ENCODE measurements at regions not wholly inside any gene's neighbourhood (a gene's known extent, or its start where the extent isn't known, plus 50 kb on each side); places are given as distances from the start of the nearest gene placed in this dataset.

DNA sequence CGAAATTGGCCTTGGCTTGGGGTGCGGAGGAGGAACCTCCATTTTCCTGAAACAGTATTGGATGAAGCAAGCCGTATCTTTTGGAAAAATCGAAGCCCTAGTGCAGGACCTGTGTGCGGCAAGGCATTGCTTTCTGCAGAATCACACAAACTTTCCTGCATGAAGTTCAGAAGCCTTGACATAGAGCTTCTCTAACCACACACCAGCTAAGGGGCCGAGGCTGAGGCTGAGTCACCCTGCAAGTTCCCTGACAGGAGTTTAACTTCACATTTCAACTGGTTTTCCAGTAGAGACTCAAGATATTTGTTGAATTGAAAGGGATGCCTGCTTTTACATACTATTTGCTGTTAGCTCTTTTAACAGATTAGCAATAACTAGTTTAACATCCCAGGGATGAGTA is 67.8 kb downstream of the TCF20 start:
- H3K27ac ChIP-seq (ENCODE audit: low read depth, low read length) = peak overlapping the region; percentile 42
- Mint-ChIP-seq H3K27ac (peak overlapping the region; percentile 79 to 94 (median 89)), H3K27me3 (no peaks in the 10 kb centered on the region), H3K4me1 (peaks cover 47 to 79% (median 61%) of the 10 kb centered on the region in 4 donors), H3K36me3 (peaks cover 29% of the 10 kb centered on the region in 2 donors), H3K4me3 (peak overlapping the region; percentile 63 to 88 (median 79)), H3K9me3 (no peaks in the 10 kb centered on the region)
- DNase-seq = peak; percentile 31 to 83 (median 45)
- peak overlapping the region in 1 of 2 donors; percentile 25 for H3K4me3 ChIP-seq (ENCODE audit: low read length in 2 of 2)
- peaks cover 4% of the 10 kb centered on the region for H3K36me3 ChIP-seq (ENCODE audit: insufficient read depth, low read length)
- CTCF ChIA-PET (ENCODE audit: partially characterized antibody) = interaction anchor here (0.9 to 2.1 kb wide), 8 partner anchors 9 to 167 kb away, joined by 3 to 7 read pairs (median 3); no protein-coding TSS in a partner anchor
- POLR2A ChIA-PET (ENCODE audit: partially characterized antibody) = interaction anchor here (0.7 to 2.3 kb wide), 12 partner anchors 10 to 412 kb away, joined by 3 to 15 read pairs (median 4); partner anchors contain the start of genes NDUFA6, POLDIP3 and SMDT1
- H3K27me3 ChIP-seq (ENCODE audit: insufficient read depth, low read length) = no peaks in the 10 kb centered on the region
- intact Hi-C loops (cut with micrococcal nuclease) = loop anchor here (1.0 to 2.0 kb wide), 2 partner anchors 22 to 66 kb away; no protein-coding TSS in a partner anchor
- peaks cover 60% of the 10 kb centered on the region for H3K4me1 ChIP-seq (ENCODE audit: insufficient read depth, low read length)
- no peaks in the 10 kb centered on the region for H3K9me3 ChIP-seq (ENCODE audit: control insufficient read depth in 1 of 2, low read length in 2 of 2)

DNA sequence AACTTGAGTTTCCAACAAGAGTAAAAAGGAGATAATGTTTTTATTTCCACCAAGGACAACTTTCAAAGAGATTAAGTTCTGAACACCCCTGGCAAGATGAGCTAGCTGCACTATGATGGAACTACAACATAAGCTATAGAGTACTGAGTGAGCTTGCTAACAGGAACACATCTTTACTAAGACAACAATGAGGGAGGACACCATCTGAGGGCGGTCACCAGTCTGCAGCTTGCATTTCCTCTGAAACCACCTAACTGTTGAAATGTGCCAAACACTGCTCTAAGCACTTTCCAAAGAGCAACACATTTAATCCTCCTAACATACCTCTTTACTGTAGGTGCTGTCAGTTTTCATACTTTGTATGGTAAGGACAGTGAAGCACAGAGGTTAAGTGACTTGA is 68.4 kb downstream of the TCF20 start:
- peaks cover 3% of the 10 kb centered on the region for H3K36me3 ChIP-seq (ENCODE audit: insufficient read depth, low read length)
- peak; percentile 48 to 71 (median 54) for DNase-seq
- H3K27ac ChIP-seq (ENCODE audit: low read depth, low read length) = peak overlapping the region; percentile 42
- Mint-ChIP-seq H3K4me3 (peak overlapping the region; percentile 63 to 88 (median 79)), H3K27ac (peak overlapping the region; percentile 79 to 94 (median 89)), H3K4me1 (peaks cover 46 to 75% (median 58%) of the 10 kb centered on the region in 4 donors), H3K27me3 (no peaks in the 10 kb centered on the region), H3K9me3 (no peaks in the 10 kb centered on the region), H3K36me3 (peaks cover 29% of the 10 kb centered on the region in 2 donors)
- H3K4me3 ChIP-seq (ENCODE audit: low read length in 2 of 2) = peak overlapping the region in 1 of 2 donors; percentile 25
- no peaks in the 10 kb centered on the region for H3K9me3 ChIP-seq (ENCODE audit: control insufficient read depth in 1 of 2, low read length in 2 of 2)
- ChIA-PET CTCF (ENCODE audit: partially characterized antibody) (interaction anchor here (0.6 to 2.1 kb wide), 10 partner anchors 8 to 167 kb away, joined by 3 to 7 read pairs (median 3); no protein-coding TSS in a partner anchor), POLR2A (ENCODE audit: partially characterized antibody) (interaction anchor here (0.7 to 2.3 kb wide), 15 partner anchors 9 to 412 kb away, joined by 3 to 15 read pairs (median 4); partner anchors contain the start of genes NDUFA6, POLDIP3 and SMDT1)
- intact Hi-C loops (cut with micrococcal nuclease) = loop anchor here (1.0 to 2.0 kb wide), 2 partner anchors 22 to 67 kb away; no protein-coding TSS in a partner anchor
- H3K4me1 ChIP-seq (ENCODE audit: insufficient read depth, low read length) = peaks cover 56% of the 10 kb centered on the region
- H3K27me3 ChIP-seq (ENCODE audit: insufficient read depth, low read length) = no peaks in the 10 kb centered on the region

- Histone ChIP-seq H3K4me3 (ENCODE audit: low read length in 2 of 2) (no peak overlapping the region), H3K4me1 (ENCODE audit: insufficient read depth, low read length) (peaks cover 67% of the 10 kb centered on the region), H3K9me3 (ENCODE audit: control insufficient read depth in 1 of 2, low read length in 2 of 2) (no peaks in the 10 kb centered on the region), H3K36me3 (ENCODE audit: insufficient read depth, low read length) (no peaks in the 10 kb centered on the region), H3K27me3 (ENCODE audit: insufficient read depth, low read length) (no peaks in the 10 kb centered on the region), H3K27ac (ENCODE audit: low read depth, low read length) (no peak overlapping the region)
- Mint-ChIP-seq H3K27ac (peak overlapping the region in 2 of 7 donors; percentile 37 to 51), H3K4me1 (peaks cover 51 to 82% (median 65%) of the 10 kb centered on the region in 4 donors), H3K4me3 (no peak overlapping the region), H3K9me3 (no peaks in the 10 kb centered on the region), H3K36me3 (peaks cover 12 to 25% of the 10 kb centered on the region in 2 donors), H3K27me3 (no peaks in the 10 kb centered on the region)
- intact Hi-C loops (cut with micrococcal nuclease) = no loop called here
- no peak for DNase-seq
- POLR2A ChIA-PET (ENCODE audit: partially characterized antibody) = no interaction called here
- CTCF ChIA-PET (ENCODE audit: partially characterized antibody) = no interaction called here
Measured at GRCh38 chr22:42199025-42199424, 68.4 kb upstream of the CYP2D6 start.

DNA sequence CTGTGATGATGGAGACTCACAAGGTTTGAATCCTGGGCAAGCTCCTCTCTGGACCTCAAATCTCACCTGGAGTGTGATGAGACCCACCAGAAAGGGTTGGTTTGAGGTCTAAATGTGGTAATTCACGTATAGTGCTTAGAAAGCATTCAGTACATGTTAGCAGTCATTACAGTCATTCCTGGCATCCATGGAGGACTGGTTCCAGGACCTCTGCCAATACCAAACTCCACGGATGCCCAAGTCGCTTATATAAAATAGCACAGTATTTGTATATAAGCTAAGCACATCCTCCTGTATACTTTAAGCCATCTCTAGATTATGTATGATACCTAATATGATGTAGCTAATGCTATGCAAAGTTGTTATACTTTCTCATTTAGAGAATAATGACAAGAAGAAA is 67.6 kb upstream of the CYP2D6 start:
- H3K9me3 Mint-ChIP-seq = no peaks in the 10 kb centered on the region
- H3K27ac ChIP-seq (ENCODE audit: low read depth, low read length) = no peak overlapping the region
- H3K4me3 ChIP-seq (ENCODE audit: low read length in 2 of 2) = no peak overlapping the region
- ChIA-PET POLR2A (ENCODE audit: partially characterized antibody) (no interaction called here), CTCF (ENCODE audit: partially characterized antibody) (no interaction called here)
- H3K4me1 Mint-ChIP-seq = peaks cover 54 to 83% (median 65%) of the 10 kb centered on the region in 4 donors
- peak overlapping the region in 1 of 7 donors; percentile 12 for H3K27ac Mint-ChIP-seq
- DNase-seq = no peak
- H3K4me1 ChIP-seq (ENCODE audit: insufficient read depth, low read length) = peaks cover 67% of the 10 kb centered on the region
- intact Hi-C loops (cut with micrococcal nuclease) = no loop called here
- H3K36me3 ChIP-seq (ENCODE audit: insufficient read depth, low read length) = no peaks in the 10 kb centered on the region
- H3K36me3 Mint-ChIP-seq = peaks cover 15 to 24% of the 10 kb centered on the region in 2 donors
- H3K27me3 Mint-ChIP-seq = no peaks in the 10 kb centered on the region
- H3K4me3 Mint-ChIP-seq = no peak overlapping the region
- H3K9me3 ChIP-seq (ENCODE audit: control insufficient read depth in 1 of 2, low read length in 2 of 2) = no peaks in the 10 kb centered on the region
- no peaks in the 10 kb centered on the region for H3K27me3 ChIP-seq (ENCODE audit: insufficient read depth, low read length)

- peaks cover 45 to 83% (median 62%) of the 10 kb centered on the region in 4 donors for H3K4me1 Mint-ChIP-seq
- peak overlapping the region in 3 of 7 donors; percentile 28 to 77 (median 44) for H3K27ac Mint-ChIP-seq
- CTCF ChIA-PET (ENCODE audit: partially characterized antibody) = interaction anchor here (1.3 to 1.4 kb wide), 2 partner anchors 21 to 27 kb away, joined by 3 to 4 read pairs; no protein-coding TSS in a partner anchor
- peaks cover 67% of the 10 kb centered on the region for H3K4me1 ChIP-seq (ENCODE audit: insufficient read depth, low read length)
- no peaks in the 10 kb centered on the region for H3K9me3 Mint-ChIP-seq
- POLR2A ChIA-PET (ENCODE audit: partially characterized antibody) = no interaction called here
- no peaks in the 10 kb centered on the region for H3K27me3 ChIP-seq (ENCODE audit: insufficient read depth, low read length)
- H3K27me3 Mint-ChIP-seq = no peaks in the 10 kb centered on the region
- H3K36me3 Mint-ChIP-seq = peaks cover 12 to 21% of the 10 kb centered on the region in 2 donors
- no peak overlapping the region for H3K4me3 ChIP-seq (ENCODE audit: low read length in 2 of 2)
- no peak for DNase-seq
- intact Hi-C loops (cut with micrococcal nuclease) = no loop called here
- no peaks in the 10 kb centered on the region for H3K36me3 ChIP-seq (ENCODE audit: insufficient read depth, low read length)
- H3K4me3 Mint-ChIP-seq = peak overlapping the region in 1 of 8 donors; percentile 5
- no peaks in the 10 kb centered on the region for H3K9me3 ChIP-seq (ENCODE audit: control insufficient read depth in 1 of 2, low read length in 2 of 2)
- H3K27ac ChIP-seq (ENCODE audit: low read depth, low read length) = no peak overlapping the region
Measured at GRCh38 chr22:42196454-42196853, 65.8 kb upstream of the CYP2D6 start.

DNA sequence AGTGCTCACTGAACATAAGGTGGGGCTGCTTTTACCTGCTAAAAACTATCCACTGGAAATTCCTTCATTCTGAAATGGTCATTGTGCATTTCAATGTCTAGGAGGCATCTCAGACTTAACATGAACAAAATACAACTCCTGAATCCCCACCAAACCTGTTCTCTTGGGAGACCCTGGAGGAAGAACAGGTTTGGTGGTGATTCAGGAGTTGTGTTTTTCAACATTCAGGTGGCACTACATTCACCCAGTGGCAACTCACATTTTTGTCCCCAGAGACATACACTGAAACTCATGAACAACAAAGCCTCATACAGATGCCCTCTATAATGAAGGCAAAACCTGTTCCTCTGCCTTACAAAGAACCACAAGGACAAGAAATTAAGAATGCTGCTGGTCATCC is 64.3 kb upstream of the CYP2D6 start:
- Mint-ChIP-seq H3K27me3 (no peaks in the 10 kb centered on the region), H3K9me3 (no peaks in the 10 kb centered on the region), H3K4me3 (no peak overlapping the region), H3K4me1 (peaks cover 42 to 81% (median 60%) of the 10 kb centered on the region in 4 donors), H3K27ac (peak overlapping the region in 5 of 7 donors; percentile 61 to 81 (median 68)), H3K36me3 (peaks cover 4 to 16% of the 10 kb centered on the region in 2 donors)
- POLR2A ChIA-PET (ENCODE audit: partially characterized antibody) = no interaction called here
- Histone ChIP-seq H3K36me3 (ENCODE audit: insufficient read depth, low read length) (no peaks in the 10 kb centered on the region), H3K27me3 (ENCODE audit: insufficient read depth, low read length) (no peaks in the 10 kb centered on the region), H3K27ac (ENCODE audit: low read depth, low read length) (no peak overlapping the region), H3K4me1 (ENCODE audit: insufficient read depth, low read length) (peaks cover 62% of the 10 kb centered on the region), H3K9me3 (ENCODE audit: control insufficient read depth in 1 of 2, low read length in 2 of 2) (no peaks in the 10 kb centered on the region), H3K4me3 (ENCODE audit: low read length in 2 of 2) (no peak overlapping the region)
- intact Hi-C loops (cut with micrococcal nuclease) = no loop called here
- CTCF ChIA-PET (ENCODE audit: partially characterized antibody) = interaction anchor here (1.3 kb wide), 1 partner anchor 25 kb away, joined by 4 read pairs; no protein-coding TSS in a partner anchor
- DNase-seq = no peak

DNA sequence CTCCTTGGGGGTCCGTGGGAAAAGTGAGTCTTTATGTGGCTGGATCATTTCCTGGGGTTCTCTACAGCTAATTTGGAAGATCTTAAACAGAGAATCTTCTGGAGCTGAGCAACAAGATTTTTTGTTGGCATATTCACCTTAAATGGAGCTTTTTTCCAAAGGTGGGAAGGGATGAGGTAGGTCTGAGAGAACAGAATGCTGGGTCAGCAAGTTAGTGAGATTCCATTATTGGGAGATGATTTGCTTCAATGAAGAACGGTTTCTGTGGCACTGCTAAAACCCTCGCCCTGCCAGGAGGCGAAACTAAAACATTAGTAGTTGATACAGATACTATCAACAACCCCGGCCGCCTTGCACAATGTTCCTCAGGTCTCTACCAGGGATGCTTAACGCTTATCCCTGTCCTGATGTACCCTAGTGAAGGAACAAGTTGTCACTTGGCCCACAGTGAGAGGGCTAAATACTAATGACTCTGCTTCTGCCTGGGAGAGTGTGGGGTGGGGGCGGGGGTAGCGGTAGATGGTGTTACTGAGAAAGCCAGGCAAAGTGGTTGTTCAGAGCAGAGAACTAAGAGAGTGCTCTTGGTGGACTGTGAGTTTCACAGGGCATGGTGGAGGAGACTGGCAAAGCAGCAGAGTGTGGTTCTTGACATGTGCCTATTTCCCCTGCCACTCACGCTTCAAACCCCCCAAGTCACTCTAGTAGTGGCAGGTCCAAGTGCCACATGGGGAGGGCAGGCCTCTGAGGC is 63.7 kb upstream of the CYP2D6 start:
- intact Hi-C loops (cut with micrococcal nuclease) = no loop called here
- H3K4me3 ChIP-seq (ENCODE audit: low read length in 2 of 2) = no peak overlapping the region
- ChIA-PET POLR2A (ENCODE audit: partially characterized antibody) (interaction anchor here (0.8 to 3.2 kb wide), 2 partner anchors 8 to 18 kb away, joined by 3 to 10 read pairs; no protein-coding TSS in a partner anchor), CTCF (ENCODE audit: partially characterized antibody) (interaction anchor here (1.8 kb wide), 1 partner anchor 8 kb away, joined by 6 read pairs; no protein-coding TSS in a partner anchor)
- H3K36me3 ChIP-seq (ENCODE audit: insufficient read depth, low read length) = no peaks in the 10 kb centered on the region
- peak overlapping the region in 6 of 7 donors; percentile 48 to 81 (median 65) for H3K27ac Mint-ChIP-seq
- H3K27ac ChIP-seq (ENCODE audit: low read depth, low read length) = no peak overlapping the region
- H3K36me3 Mint-ChIP-seq = peaks cover 4 to 17% of the 10 kb centered on the region in 2 donors
- no peaks in the 10 kb centered on the region for H3K27me3 Mint-ChIP-seq
- no peaks in the 10 kb centered on the region for H3K27me3 ChIP-seq (ENCODE audit: insufficient read depth, low read length)
- H3K4me3 Mint-ChIP-seq = peak overlapping the region in 2 of 8 donors; percentile 10 to 26
- peaks cover 62% of the 10 kb centered on the region for H3K4me1 ChIP-seq (ENCODE audit: insufficient read depth, low read length)
- H3K9me3 ChIP-seq (ENCODE audit: control insufficient read depth in 1 of 2, low read length in 2 of 2) = no peaks in the 10 kb centered on the region
- H3K9me3 Mint-ChIP-seq = no peaks in the 10 kb centered on the region
- no peak for DNase-seq
- H3K4me1 Mint-ChIP-seq = peaks cover 46 to 83% (median 65%) of the 10 kb centered on the region in 4 donors

Measured in CD4-positive, alpha-beta memory T cell (primary cell).